ENCODE measurements at regions not wholly inside any gene's neighbourhood (a gene's known extent, or its start where the extent isn't known, plus 50 kb on each side); places are given as distances from the start of the nearest gene placed in this dataset.

- DNase-seq (ENCODE audit: low read depth): no peak
- TF ChIP-seq CTCF (conservative IDR thresholded peaks at IDR 0.05; ENCODE audit: low read depth, low read length): peak; percentile 59
- H3K4me3 ChIP-seq (ENCODE audit: low read depth, low read length): no peak overlapping the region
Observed at GRCh38 chr6:91534614-91535013, 947.7 kb upstream of the MAP3K7 start.

- no peak for DNase-seq (ENCODE audit: low read depth)
- no peak overlapping the region for H3K4me3 ChIP-seq (ENCODE audit: low read depth, low read length)
- TF ChIP-seq CTCF (conservative IDR thresholded peaks at IDR 0.05; ENCODE audit: low read depth, low read length): no peak
Observed at GRCh38 chr6:91523511-91523910, 936.6 kb upstream of the MAP3K7 start.

- no peak for DNase-seq (ENCODE audit: low read depth)
- H3K4me3 ChIP-seq (ENCODE audit: low read depth, low read length): no peak overlapping the region
- no peak for TF ChIP-seq CTCF (conservative IDR thresholded peaks at IDR 0.05; ENCODE audit: low read depth, low read length)
Observed at GRCh38 chr6:91521999-91522398, 935.1 kb upstream of the MAP3K7 start.

GRCh38 chr6:91509711-91510110 lies 922.8 kb upstream of the MAP3K7 start:
- no peak overlapping the region for H3K4me3 ChIP-seq (ENCODE audit: low read depth, low read length)
- no peak for TF ChIP-seq CTCF (conservative IDR thresholded peaks at IDR 0.05; ENCODE audit: low read depth, low read length)
- no peak for DNase-seq (ENCODE audit: low read depth)

DNA sequence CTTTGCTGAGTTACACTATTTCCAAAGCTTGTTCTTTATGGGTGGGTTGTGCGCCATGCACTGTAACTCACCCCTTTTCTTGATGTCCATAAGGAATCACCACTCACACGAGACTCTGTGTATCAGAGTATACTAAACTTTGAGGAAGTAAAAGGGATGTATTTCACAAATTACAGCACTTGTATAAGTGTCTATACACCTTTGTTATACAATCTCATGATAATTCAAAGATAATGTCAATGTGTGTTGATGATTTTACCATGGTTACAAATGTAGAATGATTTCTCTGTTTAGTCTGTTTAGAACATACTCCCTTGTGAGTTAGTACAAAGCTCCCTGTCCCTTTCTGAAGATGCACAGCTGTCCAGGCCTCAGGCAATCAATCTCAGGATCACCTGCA lies 922.2 kb upstream of the MAP3K7 start:
- H3K4me3 ChIP-seq (ENCODE audit: low read depth, low read length): no peak overlapping the region
- no peak for TF ChIP-seq CTCF (conservative IDR thresholded peaks at IDR 0.05; ENCODE audit: low read depth, low read length)
- DNase-seq (ENCODE audit: low read depth): no peak

- no peak overlapping the region for H3K4me3 ChIP-seq (ENCODE audit: low read depth, low read length)
- DNase-seq (ENCODE audit: low read depth): no peak
- TF ChIP-seq CTCF (conservative IDR thresholded peaks at IDR 0.05; ENCODE audit: low read depth, low read length): no peak
Observed at GRCh38 chr6:91506509-91506908, 919.6 kb upstream of the MAP3K7 start.

DNA sequence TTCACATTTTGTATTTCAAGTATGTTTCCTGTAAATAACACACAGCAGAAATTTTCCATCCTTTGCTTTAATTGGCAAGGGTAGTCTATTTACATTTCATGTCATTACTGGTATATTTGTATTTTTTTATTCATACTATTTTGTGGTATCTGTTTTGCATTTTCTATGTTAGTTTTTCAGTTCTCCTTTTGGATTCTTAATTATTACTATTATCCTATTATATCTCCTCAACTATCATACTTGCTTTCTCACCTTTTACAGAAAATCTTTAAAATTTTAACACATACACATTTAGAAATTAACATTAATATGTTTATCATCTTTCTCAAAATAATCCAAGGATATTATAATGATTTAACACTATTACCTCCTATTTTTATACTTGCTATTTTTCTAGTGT lies 918.3 kb upstream of the MAP3K7 start:
- TF ChIP-seq CTCF (conservative IDR thresholded peaks at IDR 0.05; ENCODE audit: low read depth, low read length): no peak
- H3K4me3 ChIP-seq (ENCODE audit: low read depth, low read length): no peak overlapping the region
- no peak for DNase-seq (ENCODE audit: low read depth)

Measured in epithelial cell of proximal tubule (primary cell).